ENCODE measurements at regions not wholly inside any gene's neighbourhood (a gene's known extent, or its start where the extent isn't known, plus 50 kb on each side); places are given as distances from the start of the nearest gene placed in this dataset.
"Not testable (repeated sequence)": the region's sequence is repeated elsewhere in the genome, so short reads cannot be mapped to it uniquely, and the experiment has no call there.

- H3K9ac ChIP-seq, result no peak overlapping the region
- TF ChIP-seq Cebpa-rat (IDR thresholded peaks at IDR 0.05), result no peak
Measured at GRCh38 chr2:220811115-220811514, 761.0 kb downstream of the EPHA4 start.

GRCh38 chr2:220811952-220812570, 760.0 kb downstream of the EPHA4 start:
- Histone ChIP-seq H3K4me3 (no peak overlapping the region), H3K9me3 (replicated peaks in 1 of 11) (no peaks in the 10 kb centered on the region), H3K27ac (no peak overlapping the region), H3K9ac (no peak overlapping the region), H3K4me1 (no peaks in the 10 kb centered on the region), H3K4me2 (no peak overlapping the region), H3K36me3 (no peaks in the 10 kb centered on the region), H3K27me3 (no peaks in the 10 kb centered on the region), H4K20me1 (no peaks in the 10 kb centered on the region)
- no peak for TF ChIP-seq Cebpa-rat (IDR thresholded peaks at IDR 0.05)

More at GRCh38 chr2:220811115-220811514, 761.0 kb downstream of the EPHA4 start:
- Histone ChIP-seq H3K9me3 (replicated peaks in 1 of 11) (no peaks in the 10 kb centered on the region), H3K27me3 (no peaks in the 10 kb centered on the region), H3K4me3 (no peak overlapping the region), H3K4me2 (no peak overlapping the region), H4K20me1 (no peaks in the 10 kb centered on the region), H3K27ac (no peak overlapping the region), H3K36me3 (no peaks in the 10 kb centered on the region), H3K4me1 (no peaks in the 10 kb centered on the region)

GRCh38 chr2:220814441-220814840, 757.7 kb downstream of the EPHA4 start:
- Histone ChIP-seq H3K27me3 (no peaks in the 10 kb centered on the region), H3K36me3 (no peaks in the 10 kb centered on the region), H3K9ac (no peak overlapping the region), H4K20me1 (no peaks in the 10 kb centered on the region), H3K4me1 (no peaks in the 10 kb centered on the region), H3K27ac (no peak overlapping the region), H3K4me3 (no peak overlapping the region), H3K4me2 (no peak overlapping the region), H3K9me3 (replicated peaks in 1 of 11) (no peaks in the 10 kb centered on the region; a peak in 1 of 22 replicates)
- no peak for TF ChIP-seq Cebpa-rat (IDR thresholded peaks at IDR 0.05)

- Histone ChIP-seq H3K9ac (no peak overlapping the region), H3K27me3 (no peaks in the 10 kb centered on the region), H3K27ac (no peak overlapping the region), H3K9me3 (replicated peaks in 1 of 11) (no peaks in the 10 kb centered on the region; a peak in 1 of 22 replicates), H3K4me1 (no peaks in the 10 kb centered on the region), H3K36me3 (no peaks in the 10 kb centered on the region), H3K4me2 (no peak overlapping the region), H3K4me3 (no peak overlapping the region), H4K20me1 (no peaks in the 10 kb centered on the region)
- no peak for TF ChIP-seq Cebpa-rat (IDR thresholded peaks at IDR 0.05)
Measured at GRCh38 chr2:220815698-220816097, 756.4 kb downstream of the EPHA4 start.

GRCh38 chr2:220821683-220822082, 750.4 kb downstream of the EPHA4 start:
- no peak overlapping the region for H3K4me2 ChIP-seq
- no peaks in the 10 kb centered on the region for H3K4me1 ChIP-seq
- no peak overlapping the region for H3K4me3 ChIP-seq
- no peak overlapping the region for H3K9ac ChIP-seq
- no peak overlapping the region for H3K27ac ChIP-seq
- peaks cover 0 to 6% (median 0%) of the 10 kb centered on the region in 11 experiments; a peak in 3 of 22 replicates for H3K9me3 ChIP-seq (replicated peaks in 1 of 11)
- no peak for TF ChIP-seq Cebpa-rat (IDR thresholded peaks at IDR 0.05)
- H3K36me3 ChIP-seq, result no peaks in the 10 kb centered on the region
- H3K27me3 ChIP-seq, result no peaks in the 10 kb centered on the region
- no peaks in the 10 kb centered on the region for H4K20me1 ChIP-seq

- not testable (repeated sequence) for H3K9me3 ChIP-seq (replicated peaks in 1 of 11); H3K4me1 ChIP-seq; H3K27ac ChIP-seq; H3K4me3 ChIP-seq; H3K27me3 ChIP-seq; H3K4me2 ChIP-seq; H3K9ac ChIP-seq; H3K36me3 ChIP-seq; H4K20me1 ChIP-seq
Measured at GRCh38 chr2:220823590-220823989, 748.5 kb downstream of the EPHA4 start.

- H3K4me3 ChIP-seq, result no peak overlapping the region
- no peaks in the 10 kb centered on the region for H3K27me3 ChIP-seq
- no peak for TF ChIP-seq Cebpa-rat (IDR thresholded peaks at IDR 0.05)
Measured at GRCh38 chr2:220833446-220833845, 738.7 kb downstream of the EPHA4 start.

GRCh38 chr2:220835583-220835982, 736.5 kb downstream of the EPHA4 start:
- Histone ChIP-seq H3K9me3 (replicated peaks in 1 of 11) (no peaks in the 10 kb centered on the region), H3K4me3 (no peak overlapping the region), H3K4me1 (no peaks in the 10 kb centered on the region), H3K4me2 (no peak overlapping the region), H3K9ac (no peak overlapping the region), H4K20me1 (no peaks in the 10 kb centered on the region), H3K27me3 (no peaks in the 10 kb centered on the region), H3K27ac (no peak overlapping the region), H3K36me3 (no peaks in the 10 kb centered on the region)
- TF ChIP-seq Cebpa-rat (IDR thresholded peaks at IDR 0.05), result no peak

More at GRCh38 chr2:220833446-220833845, 738.7 kb downstream of the EPHA4 start:
- Histone ChIP-seq H3K9ac (no peak overlapping the region), H4K20me1 (no peaks in the 10 kb centered on the region), H3K27ac (no peak overlapping the region), H3K4me2 (no peak overlapping the region), H3K9me3 (replicated peaks in 1 of 11) (no peaks in the 10 kb centered on the region), H3K36me3 (no peaks in the 10 kb centered on the region), H3K4me1 (no peaks in the 10 kb centered on the region)

- TF ChIP-seq Cebpa-rat (IDR thresholded peaks at IDR 0.05), result no peak
- Histone ChIP-seq H3K27ac (no peak overlapping the region), H3K4me3 (no peak overlapping the region), H3K4me1 (no peaks in the 10 kb centered on the region), H4K20me1 (no peaks in the 10 kb centered on the region), H3K4me2 (no peak overlapping the region), H3K9me3 (replicated peaks in 1 of 11) (no peaks in the 10 kb centered on the region), H3K27me3 (no peaks in the 10 kb centered on the region), H3K36me3 (no peaks in the 10 kb centered on the region), H3K9ac (no peak overlapping the region)
Measured at GRCh38 chr2:220837226-220837625, 734.9 kb downstream of the EPHA4 start.

GRCh38 chr2:220842901-220843665, 729.0 kb downstream of the EPHA4 start:
- no peaks in the 10 kb centered on the region for H3K9me3 ChIP-seq (replicated peaks in 1 of 11)
- no peaks in the 10 kb centered on the region for H4K20me1 ChIP-seq
- H3K36me3 ChIP-seq, result no peaks in the 10 kb centered on the region
- no peaks in the 10 kb centered on the region for H3K4me1 ChIP-seq
- H3K27me3 ChIP-seq, result no peaks in the 10 kb centered on the region
- H3K4me2 ChIP-seq, result no peak overlapping the region
- H3K4me3 ChIP-seq, result no peak overlapping the region
- no peak for TF ChIP-seq Cebpa-rat (IDR thresholded peaks at IDR 0.05)
- H3K27ac ChIP-seq, result no peak overlapping the region
- no peak overlapping the region for H3K9ac ChIP-seq
